ENCODE measurements at regions not wholly inside any gene's neighbourhood (a gene's known extent, or its start where the extent isn't known, plus 50 kb on each side); places are given as distances from the start of the nearest gene placed in this dataset.

DNA sequence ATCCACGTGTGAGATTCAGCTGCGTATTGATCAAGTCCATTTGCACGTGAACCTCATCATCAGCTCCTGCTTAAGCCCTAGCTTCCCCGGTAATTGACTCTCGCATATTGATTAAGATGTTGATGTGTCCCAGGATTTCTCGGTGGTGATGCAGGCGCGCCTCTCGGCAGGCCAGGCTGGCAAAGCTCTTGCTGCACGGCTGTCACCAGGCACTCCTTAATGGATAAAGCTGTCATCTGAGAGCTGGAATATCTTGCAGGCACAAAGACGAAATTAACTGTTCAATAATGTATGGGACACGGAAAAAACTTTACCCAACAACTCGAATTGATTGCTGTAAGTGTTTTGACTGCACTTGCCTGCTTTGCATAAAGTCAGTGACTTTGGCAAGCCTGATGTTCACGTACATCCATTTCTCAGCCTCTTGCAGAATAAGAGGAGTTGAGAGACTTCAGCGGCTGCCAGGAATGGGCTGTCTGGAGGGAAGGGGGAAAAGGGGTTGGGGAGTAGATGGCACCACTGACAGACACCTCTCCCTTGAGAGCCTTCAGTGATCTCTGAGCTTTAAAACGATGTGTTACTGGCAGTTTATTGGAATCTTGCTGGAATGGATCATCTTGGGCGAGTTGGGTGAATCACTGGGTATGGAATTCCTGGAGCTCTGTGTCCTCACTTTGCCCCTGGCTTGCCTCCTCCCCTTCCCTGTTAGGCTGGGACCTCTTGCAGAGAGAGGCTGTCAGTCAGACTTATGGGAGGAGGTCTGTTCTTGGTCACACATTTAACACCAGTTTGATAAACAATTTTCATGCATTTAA lies 650.3 kb downstream of the CCDC171 start:
- TF ChIP-seq CTCF (IDR thresholded peaks at IDR 0.05) (no peak), POLR2A (IDR thresholded peaks at IDR 0.05) (no peak)
